ENCODE measurements at regions not wholly inside any gene's neighbourhood (a gene's known extent, or its start where the extent isn't known, plus 50 kb on each side); places are given as distances from the start of the nearest gene placed in this dataset.
"Not testable (repeated sequence)": the region's sequence is repeated elsewhere in the genome, so short reads cannot be mapped to it uniquely, and the experiment has no call there.

DNA sequence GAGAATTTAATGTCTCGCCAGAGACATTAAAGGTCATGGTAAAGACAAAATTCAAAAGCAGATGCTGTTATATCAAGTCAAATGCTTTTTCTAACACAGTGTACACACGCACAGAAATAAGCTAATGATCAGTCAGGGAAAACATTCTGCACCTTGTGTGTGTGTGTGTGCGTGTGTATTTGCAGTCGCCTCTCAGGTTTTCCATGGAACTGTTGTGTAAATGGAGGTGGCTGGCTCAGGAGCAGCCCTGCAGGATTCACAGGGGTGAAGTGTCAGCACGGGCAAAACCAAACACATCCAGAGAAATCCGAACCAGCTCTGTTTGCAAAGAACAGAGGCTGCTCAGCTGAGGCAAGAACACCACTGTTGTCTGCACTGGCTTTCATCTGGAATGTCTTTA, 76.2 kb upstream of the YWHAQ start:
- no peak for DNase-seq (ENCODE audit: extremely low read depth in 1 of 11, low read depth in 9 of 11, low spot score in 4 of 11)

DNA sequence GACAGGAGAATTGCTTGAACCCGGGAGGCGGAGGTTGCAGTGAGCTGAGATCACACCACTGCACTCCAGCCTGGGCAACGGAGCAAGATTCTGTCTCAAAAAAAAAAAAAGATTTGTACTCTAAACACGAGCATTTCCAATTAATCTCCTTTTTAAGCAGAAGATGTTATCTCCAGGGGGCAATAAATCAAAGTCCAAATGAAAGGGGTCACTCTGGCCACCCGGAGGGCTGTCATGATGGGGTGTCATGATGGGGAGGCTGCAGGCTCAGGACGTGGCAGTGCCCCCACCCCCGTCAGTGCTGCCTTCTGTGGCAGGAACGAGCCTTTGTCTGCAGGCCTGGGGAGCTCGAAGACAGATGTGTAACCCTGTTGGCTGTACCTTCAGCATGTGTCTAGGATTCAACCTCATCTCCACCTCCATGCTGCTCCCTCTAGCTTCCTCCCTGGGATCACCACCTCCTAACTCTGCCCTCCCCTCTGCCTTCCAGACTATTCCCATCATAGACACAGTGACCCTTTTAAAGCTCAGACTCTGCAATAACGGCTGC, 76.9 kb upstream of the YWHAQ start:
- DNase-seq (ENCODE audit: extremely low read depth in 1 of 11, low read depth in 9 of 11, low spot score in 4 of 11): no peak

DNA sequence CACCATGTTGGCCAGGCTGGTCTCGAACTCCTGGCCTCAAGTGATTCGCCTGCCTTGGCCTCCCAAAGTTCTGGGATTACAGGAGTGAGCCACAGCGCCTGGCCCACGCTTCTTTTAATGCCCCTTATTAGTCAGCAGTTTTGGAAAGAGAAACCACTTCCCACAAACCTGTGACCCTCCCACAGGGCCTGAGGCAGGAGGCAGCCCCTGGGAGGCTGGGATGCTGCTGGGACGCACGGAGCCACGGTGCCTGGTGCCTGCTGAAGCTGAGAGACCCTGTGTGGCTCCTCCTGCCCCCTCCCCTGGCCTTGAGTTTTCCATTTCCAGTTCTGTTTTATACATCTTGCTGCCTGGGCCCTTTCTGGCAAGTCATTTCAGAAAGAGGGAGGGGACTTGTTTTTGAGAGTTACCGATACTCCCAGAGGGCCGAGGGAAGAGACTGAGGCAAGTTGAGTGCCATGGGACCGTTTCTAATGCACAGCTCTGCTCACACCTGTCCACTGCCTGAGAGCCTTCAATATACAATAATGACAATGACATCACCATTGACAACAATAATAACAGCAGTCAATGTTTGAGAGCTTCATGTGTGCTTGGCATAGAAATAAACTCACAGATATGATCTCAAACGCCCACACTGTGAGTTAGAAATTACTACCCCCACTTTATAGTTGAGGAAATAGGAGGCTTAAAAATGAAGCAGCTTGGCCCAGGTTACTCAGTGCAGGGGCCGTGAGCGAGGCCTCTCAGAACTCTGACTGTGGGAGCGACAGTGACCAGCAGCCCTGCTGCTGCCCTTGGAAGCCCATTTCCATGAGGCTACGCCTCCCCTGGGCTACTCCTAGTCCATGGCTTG, 78.1 kb upstream of the YWHAQ start:
- no peak for DNase-seq (ENCODE audit: extremely low read depth in 1 of 11, low read depth in 9 of 11, low spot score in 4 of 11)

- no peak for DNase-seq (ENCODE audit: extremely low read depth in 1 of 11, low read depth in 9 of 11, low spot score in 4 of 11)
These were observed 78.9 kb upstream of the YWHAQ start for GRCh38 chr2:9709539-9710285.

GRCh38 chr2:9710311-9710710, 79.5 kb upstream of the YWHAQ start:
- no peak for DNase-seq (ENCODE audit: extremely low read depth in 1 of 11, low read depth in 9 of 11, low spot score in 4 of 11)

DNA sequence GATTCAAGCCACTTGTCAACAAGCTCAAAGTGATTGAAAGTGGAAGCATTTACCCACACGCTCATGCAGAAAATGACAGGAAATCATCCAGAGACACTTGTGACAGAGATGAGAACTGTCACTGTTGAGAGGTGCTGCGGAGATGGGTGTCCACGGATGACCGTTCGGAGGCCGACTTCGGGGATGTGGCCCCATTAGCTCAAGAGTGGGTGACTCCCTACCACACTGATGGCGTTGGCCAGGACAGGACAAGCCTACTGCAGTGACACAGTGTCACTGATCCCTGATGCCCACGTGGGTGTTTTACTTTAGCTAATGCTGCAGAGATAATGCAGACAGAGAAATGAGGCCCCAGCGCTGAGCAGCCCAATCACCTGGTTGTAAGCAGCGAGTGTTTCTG, 81.5 kb upstream of the YWHAQ start:
- no peak for DNase-seq (ENCODE audit: extremely low read depth in 1 of 11, low read depth in 9 of 11, low spot score in 4 of 11)

GRCh38 chr2:9714630-9715214, 83.9 kb upstream of the YWHAQ start:
- no peak for DNase-seq (ENCODE audit: extremely low read depth in 1 of 11, low read depth in 9 of 11, low spot score in 4 of 11)

- no peak for DNase-seq (ENCODE audit: extremely low read depth in 1 of 11, low read depth in 9 of 11, low spot score in 4 of 11)
These were observed 84.4 kb upstream of the YWHAQ start for GRCh38 chr2:9715238-9715637.

DNA sequence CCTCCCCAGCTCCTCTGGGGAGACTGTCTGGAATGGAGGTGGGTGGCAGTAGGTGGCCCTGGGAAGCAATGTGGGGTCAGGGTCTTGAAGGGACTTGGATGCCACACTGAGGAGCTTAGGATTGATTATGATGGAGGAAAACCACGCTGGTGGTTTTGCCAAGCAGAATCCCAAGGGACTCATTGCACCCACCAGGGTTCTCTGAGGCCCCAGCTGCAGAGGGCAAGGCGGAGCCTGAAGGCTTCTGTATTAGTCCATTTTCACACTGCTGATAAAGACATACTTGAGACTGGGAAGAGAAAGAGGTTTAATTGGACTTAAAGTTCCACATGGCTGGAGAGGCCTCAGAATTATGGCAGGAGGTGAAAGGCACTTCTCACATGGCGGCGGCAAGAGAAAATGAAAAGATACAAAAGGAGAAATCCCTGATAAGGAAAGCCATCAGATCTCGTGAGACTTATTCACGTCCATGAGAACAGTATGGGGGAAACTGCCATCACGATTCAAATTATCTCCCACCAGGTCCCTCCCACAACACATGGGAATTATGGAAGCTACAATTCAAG, 87.2 kb upstream of the YWHAQ start:
- DNase-seq (ENCODE audit: extremely low read depth in 1 of 11, low read depth in 9 of 11, low spot score in 4 of 11): no peak

DNA sequence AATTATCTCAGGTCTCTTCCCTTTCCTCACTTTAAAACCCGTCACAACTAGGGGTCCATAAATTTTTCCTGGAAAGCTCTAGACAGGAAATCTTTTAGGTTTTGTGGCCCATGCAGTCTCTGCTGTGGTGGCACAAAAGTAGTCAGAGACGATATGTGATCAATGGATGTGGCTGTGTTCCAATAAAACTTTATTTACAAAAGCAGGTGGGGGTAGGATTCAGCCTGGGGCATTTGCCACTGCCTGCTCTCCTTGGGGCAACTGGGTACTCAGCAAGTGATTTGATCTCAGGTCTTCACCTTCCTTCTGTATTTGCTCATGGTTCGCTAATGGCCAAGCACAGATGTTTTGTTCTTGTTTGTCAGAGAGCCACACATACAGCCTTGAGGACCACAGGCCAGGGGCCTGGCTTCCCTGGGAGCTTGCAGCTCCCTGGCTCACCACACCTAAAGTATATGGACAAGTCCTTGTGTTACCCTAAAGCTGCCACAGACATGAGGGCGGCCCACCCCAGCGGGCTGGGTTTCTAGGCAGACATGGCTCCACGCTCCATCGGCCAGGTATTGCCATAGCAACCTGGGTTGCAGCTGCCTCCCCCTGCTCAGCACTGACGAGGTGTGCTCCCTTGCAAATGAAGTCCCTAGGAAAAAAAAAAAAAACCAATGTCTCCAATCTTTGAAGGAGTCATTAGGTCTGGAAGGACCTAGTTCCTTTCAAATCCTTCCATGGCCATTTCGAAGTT, 89.7 kb upstream of the YWHAQ start:
- peak in 7 of 11 donors; percentile 29 to 69 (median 47) for DNase-seq (ENCODE audit: extremely low read depth in 1 of 11, low read depth in 9 of 11, low spot score in 4 of 11)

DNA sequence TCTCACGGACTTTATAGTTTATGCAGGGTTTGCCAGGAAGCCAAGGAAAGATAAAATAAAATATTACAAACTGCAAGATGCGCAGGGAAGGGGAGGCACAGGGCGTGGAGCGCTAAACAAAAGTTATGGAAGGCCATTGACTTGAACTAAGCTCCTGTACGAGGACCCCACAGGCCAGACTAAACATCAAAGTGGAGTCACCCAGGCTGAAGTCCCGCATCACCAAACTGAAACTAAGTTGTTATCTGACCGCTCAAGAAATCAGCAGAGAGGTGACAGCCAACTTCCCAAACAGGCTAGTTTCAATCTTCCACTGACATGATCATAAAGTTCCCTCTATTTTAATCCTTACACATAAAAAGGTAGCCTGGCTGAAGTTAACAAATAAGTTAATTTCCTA, 90.5 kb upstream of the YWHAQ start:
- DNase-seq (ENCODE audit: extremely low read depth in 1 of 11, low read depth in 9 of 11, low spot score in 4 of 11): no peak

GRCh38 chr2:9722451-9722850, 91.7 kb upstream of the YWHAQ start:
- no peak for DNase-seq (ENCODE audit: extremely low read depth in 1 of 11, low read depth in 9 of 11, low spot score in 4 of 11)

GRCh38 chr2:9724565-9724964, 93.8 kb upstream of the YWHAQ start:
- no peak for DNase-seq (ENCODE audit: extremely low read depth in 1 of 11, low read depth in 9 of 11, low spot score in 4 of 11)

- no peak for DNase-seq (ENCODE audit: extremely low read depth in 1 of 11, low read depth in 9 of 11, low spot score in 4 of 11)
These were observed 94.3 kb upstream of the YWHAQ start for GRCh38 chr2:9725106-9725505.

DNA sequence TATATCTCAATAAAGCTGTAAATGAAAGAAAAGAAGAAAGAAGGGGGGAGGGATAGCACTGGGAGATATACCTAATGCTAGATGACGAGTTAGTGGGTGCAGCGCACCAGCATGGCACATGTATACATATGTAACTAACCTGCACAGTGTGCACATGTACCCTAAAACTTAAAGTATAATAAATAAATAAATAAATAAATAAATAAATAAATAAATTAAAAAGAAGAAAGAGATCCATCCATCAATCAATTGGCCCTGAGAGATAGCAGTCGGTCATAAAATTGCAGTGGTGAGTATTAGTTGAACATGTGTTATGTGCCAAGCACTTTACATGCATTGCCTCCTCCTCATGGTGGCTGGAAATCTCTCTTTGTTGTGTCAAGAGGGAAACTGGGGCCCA, 95.2 kb upstream of the YWHAQ start:
- not testable (repeated sequence) for DNase-seq (ENCODE audit: extremely low read depth in 1 of 11, low read depth in 9 of 11, low spot score in 4 of 11)

DNA sequence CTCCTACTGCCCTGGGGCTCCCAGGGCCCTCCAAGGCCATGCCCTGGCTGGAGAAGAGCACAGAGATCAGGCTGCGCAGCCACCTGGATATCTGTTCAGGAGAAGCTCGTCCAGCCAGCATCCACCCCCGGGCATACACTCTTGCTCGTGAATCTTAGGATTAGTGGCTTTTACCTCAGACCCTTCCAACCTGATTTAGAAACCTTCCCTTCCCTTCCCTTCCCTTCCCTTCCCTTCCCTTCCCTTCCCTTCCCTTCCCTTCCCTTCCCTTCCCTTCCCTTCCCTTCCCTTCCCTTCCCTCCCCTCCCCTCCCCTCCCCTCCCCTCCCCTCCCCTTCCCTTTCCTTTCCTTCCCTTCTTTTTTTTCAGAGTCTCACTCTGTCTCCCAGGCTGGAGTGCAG, 99.7 kb upstream of the YWHAQ start:
- not testable (repeated sequence) for DNase-seq (ENCODE audit: extremely low read depth in 1 of 11, low read depth in 9 of 11, low spot score in 4 of 11)

GRCh38 chr2:9732824-9733223, 102.0 kb upstream of the YWHAQ start:
- DNase-seq (ENCODE audit: extremely low read depth in 1 of 11, low read depth in 9 of 11, low spot score in 4 of 11): no peak

- no peak for DNase-seq (ENCODE audit: extremely low read depth in 1 of 11, low read depth in 9 of 11, low spot score in 4 of 11)
These were observed 103.5 kb upstream of the YWHAQ start for GRCh38 chr2:9734308-9734707.

- DNase-seq (ENCODE audit: extremely low read depth in 1 of 11, low read depth in 9 of 11, low spot score in 4 of 11): no peak
These were observed 104.5 kb upstream of the YWHAQ start for GRCh38 chr2:9735335-9735734.

All from renal cortex interstitium (tissue), 11 donors.